Type B pancreatic cell (in vitro differentiated cells): ENCODE measurements at regions not wholly inside any gene's neighbourhood (a gene's known extent, or its start where the extent isn't known, plus 50 kb on each side); places are given as distances from the start of the nearest gene placed in this dataset.
A peak's percentile ranks its signal among the peaks of the same experiment; 100 is the strongest.

ENCODE experiments used
- DNase-seq: peaks from one replicate; pipeline ENCODE4 v3.0.0; 2021; ENCODE audit warnings: mixed read lengths; ENCODE audit not compliant: unreplicated experiment; ENCODE audit errors: extremely low spot score
- H3K27ac Mint-ChIP-seq: 2 replicates; pipeline ENCODE4 v1.8.0; 2021; ENCODE audit warnings: mild to moderate bottlenecking, mixed read lengths
- H3K27me3 Mint-ChIP-seq: 2 replicates; pipeline ENCODE4 v1.8.0; 2021; ENCODE audit warnings: mixed read lengths
- H3K36me3 Mint-ChIP-seq: 2 replicates; pipeline ENCODE4 v1.8.0; 2021; ENCODE audit warnings: mixed read lengths
- H3K4me1 Mint-ChIP-seq: one replicate; pipeline ENCODE4 v1.8.0; 2021; ENCODE audit warnings: mixed read lengths; ENCODE audit not compliant: unreplicated experiment
- H3K4me3 Mint-ChIP-seq: 2 replicates; pipeline ENCODE4 v1.8.0; 2021; ENCODE audit warnings: mild to moderate bottlenecking, mixed read lengths
- H3K9me3 Mint-ChIP-seq: 2 replicates; pipeline ENCODE4 v1.8.0; 2021; ENCODE audit warnings: mixed read lengths
- microRNA-seq: library from miRNA; unstranded; fragments of <30 nt; microRNA quantifications from one replicate; pipeline ENCODE4, GENCODE V29; 2020
- TF ChIP-seq, protein P1 (sequence below): fragments of 200-600 bp; sonication (generic); conservative IDR thresholded peaks from 2 replicates; pipeline ENCODE4 v1.5.0; 2021; ENCODE audit warnings: antibody characterized with exemption, mild to moderate bottlenecking

DNA sequence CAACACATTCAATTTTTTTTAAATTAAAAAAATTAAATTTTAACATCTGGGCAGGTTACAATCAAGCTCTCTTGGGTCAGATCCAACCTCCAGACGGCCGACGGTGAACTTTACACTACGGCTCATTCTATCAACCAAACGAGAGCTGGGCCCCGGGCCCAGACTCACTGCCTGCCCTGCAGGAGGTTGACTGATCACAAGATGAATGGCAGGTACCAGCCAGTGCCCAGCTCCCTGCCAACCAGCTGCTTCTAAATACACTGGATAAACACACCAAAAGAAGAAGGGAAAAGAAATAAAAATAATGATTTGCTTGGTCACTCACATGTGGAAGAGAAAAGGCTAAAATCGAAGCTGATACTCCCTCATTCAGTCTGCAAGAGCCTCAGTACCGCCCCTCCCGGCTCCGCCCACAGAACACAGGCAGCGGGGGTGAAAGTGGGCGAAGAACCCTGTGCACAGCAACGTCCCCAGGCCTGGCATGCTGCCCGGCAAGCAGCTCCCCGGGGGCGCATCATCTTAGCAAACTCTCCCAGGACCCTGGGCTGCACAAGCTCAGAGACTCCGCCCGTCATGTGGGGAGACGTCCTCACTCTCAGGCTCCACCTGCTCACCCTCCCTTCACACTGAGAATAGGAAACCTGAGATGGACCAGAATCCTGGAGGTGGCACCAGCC is 303.4 kb downstream of the SHANK2 start:
- TF ChIP-seq, protein P1, sequence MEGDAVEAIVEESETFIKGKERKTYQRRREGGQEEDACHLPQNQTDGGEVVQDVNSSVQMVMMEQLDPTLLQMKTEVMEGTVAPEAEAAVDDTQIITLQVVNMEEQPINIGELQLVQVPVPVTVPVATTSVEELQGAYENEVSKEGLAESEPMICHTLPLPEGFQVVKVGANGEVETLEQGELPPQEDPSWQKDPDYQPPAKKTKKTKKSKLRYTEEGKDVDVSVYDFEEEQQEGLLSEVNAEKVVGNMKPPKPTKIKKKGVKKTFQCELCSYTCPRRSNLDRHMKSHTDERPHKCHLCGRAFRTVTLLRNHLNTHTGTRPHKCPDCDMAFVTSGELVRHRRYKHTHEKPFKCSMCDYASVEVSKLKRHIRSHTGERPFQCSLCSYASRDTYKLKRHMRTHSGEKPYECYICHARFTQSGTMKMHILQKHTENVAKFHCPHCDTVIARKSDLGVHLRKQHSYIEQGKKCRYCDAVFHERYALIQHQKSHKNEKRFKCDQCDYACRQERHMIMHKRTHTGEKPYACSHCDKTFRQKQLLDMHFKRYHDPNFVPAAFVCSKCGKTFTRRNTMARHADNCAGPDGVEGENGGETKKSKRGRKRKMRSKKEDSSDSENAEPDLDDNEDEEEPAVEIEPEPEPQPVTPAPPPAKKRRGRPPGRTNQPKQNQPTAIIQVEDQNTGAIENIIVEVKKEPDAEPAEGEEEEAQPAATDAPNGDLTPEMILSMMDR = no peak
- no peak for DNase-seq
- no peak overlapping the region for H3K4me3 Mint-ChIP-seq
- peaks cover 13% of the 10 kb centered on the region for H3K36me3 Mint-ChIP-seq
- peaks cover 11% of the 10 kb centered on the region for H3K9me3 Mint-ChIP-seq
- H3K27me3 Mint-ChIP-seq = no peaks in the 10 kb centered on the region
- no peak overlapping the region for H3K27ac Mint-ChIP-seq
- H3K4me1 Mint-ChIP-seq = no peaks in the 10 kb centered on the region

DNA sequence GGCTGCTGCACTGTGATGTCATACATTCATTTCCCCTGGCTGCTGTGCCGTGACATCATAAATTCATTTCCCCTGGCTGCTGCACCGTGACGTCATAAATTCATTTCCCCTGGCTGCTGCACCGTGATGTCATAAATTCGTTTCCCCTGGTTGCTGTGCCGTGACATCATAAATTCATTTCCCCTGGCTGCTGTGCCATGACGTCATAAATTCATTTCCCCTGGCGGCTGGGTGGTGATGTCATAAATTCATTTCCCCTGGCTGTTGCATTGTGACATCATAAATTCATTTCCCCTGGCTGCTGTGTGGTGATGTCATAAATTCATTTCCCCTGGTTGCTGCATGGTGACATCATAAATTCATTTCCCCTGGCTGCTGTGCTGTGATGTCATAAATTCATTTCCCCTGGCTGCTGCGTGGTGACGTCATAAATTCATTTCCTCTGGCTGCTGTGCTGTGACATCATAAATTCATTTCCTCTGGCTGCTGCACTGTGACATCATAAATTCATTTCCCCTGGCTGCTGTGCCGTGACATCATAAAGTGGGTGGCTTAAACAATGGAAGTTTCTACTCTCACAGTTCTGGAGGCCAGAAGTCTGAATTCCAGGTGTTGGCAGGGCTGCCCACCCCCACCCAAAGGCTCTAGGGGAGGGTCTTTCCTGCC is 301.1 kb downstream of the SHANK2 start:
- Mint-ChIP-seq H3K27me3 (no peaks in the 10 kb centered on the region), H3K4me3 (no peak overlapping the region), H3K4me1 (no peaks in the 10 kb centered on the region), H3K9me3 (peaks cover 10% of the 10 kb centered on the region), H3K36me3 (peaks cover 13% of the 10 kb centered on the region), H3K27ac (no peak overlapping the region)
- TF ChIP-seq, protein P1 = no peak
- no peak for DNase-seq

DNA sequence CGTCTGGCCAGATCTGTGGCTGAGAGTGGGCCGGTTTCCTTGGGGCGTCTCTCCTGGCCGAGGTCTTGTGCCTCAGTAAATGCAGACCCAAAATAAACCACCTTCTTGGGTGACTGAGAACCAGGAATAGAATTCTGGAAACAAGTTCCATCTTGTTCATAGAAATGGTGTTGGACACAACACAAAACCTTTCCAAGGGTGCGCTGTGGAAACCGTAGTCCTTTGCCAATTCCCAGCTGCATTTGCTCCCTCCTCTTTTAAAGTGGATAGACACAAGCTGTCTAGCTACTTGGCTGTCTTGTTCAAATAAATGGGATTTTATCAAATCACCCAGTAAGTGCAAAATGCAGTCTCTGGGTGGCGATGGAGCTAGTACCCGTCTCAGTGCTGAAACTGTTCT is 300.2 kb downstream of the SHANK2 start:
- TF ChIP-seq, protein P1 = no peak
- no peaks in the 10 kb centered on the region for H3K27me3 Mint-ChIP-seq
- no peak overlapping the region for H3K4me3 Mint-ChIP-seq
- no peaks in the 10 kb centered on the region for H3K4me1 Mint-ChIP-seq
- no peak overlapping the region for H3K27ac Mint-ChIP-seq
- peaks cover 10% of the 10 kb centered on the region for H3K9me3 Mint-ChIP-seq
- H3K36me3 Mint-ChIP-seq = peaks cover 13% of the 10 kb centered on the region
- no peak for DNase-seq

DNA sequence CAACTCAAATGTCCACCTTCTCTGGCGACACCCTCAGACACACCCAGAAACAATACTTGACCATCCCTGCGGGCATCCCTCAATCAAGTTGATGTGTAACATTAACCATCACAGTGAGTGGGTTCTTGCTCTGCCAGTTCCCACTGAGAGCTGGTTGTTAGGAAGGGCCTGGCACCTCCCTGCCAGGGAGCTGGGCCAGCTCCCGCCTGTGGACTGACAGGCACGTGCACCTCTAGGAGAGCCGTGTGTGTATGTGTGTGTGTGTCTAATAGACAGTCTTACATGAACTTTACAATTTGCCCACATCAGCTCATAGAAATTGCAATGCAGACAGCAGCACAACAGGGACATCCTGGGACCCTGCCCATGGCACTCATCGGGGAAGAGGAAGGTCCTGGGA is 298.7 kb downstream of the SHANK2 start:
- no peak for DNase-seq
- no peaks in the 10 kb centered on the region for H3K4me1 Mint-ChIP-seq

DNA sequence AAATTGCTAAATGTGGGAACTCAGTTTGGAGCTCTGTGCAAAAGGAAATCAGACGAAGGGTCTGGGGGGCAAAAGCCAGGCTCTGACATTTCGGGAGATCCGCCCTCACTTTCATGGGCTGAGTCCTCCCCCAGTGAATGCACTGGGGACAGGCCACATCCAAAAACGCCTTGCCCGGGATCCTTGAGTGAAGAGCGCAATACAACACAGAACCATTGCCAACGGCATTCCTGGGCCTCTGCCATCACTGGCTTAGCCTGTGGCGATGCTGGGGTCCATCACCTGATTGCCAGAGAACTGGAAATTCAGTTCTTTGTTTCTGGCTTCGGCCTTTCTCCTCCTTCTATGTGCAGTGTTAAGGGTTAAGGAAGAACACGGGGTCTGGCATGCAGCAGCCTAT is 297.9 kb downstream of the SHANK2 start:
- no peak for DNase-seq
- Mint-ChIP-seq H3K4me3 (no peak overlapping the region), H3K27ac (no peak overlapping the region), H3K9me3 (peaks cover 6% of the 10 kb centered on the region), H3K4me1 (no peaks in the 10 kb centered on the region), H3K27me3 (no peaks in the 10 kb centered on the region), H3K36me3 (peaks cover 10% of the 10 kb centered on the region)
- TF ChIP-seq, protein P1 = no peak

More for the DNA sequence above, 298.7 kb downstream of the SHANK2 start:
- Mint-ChIP-seq H3K36me3 (peaks cover 10% of the 10 kb centered on the region), H3K9me3 (peaks cover 6% of the 10 kb centered on the region), H3K27me3 (no peaks in the 10 kb centered on the region), H3K4me3 (no peak overlapping the region), H3K27ac (no peak overlapping the region)
- TF ChIP-seq, protein P1 = no peak

Small RNAs in the stretch of these regions (microRNA-seq; reads per million reads assigned to microRNA genes)
- gene MIR3664 = 5.2 reads per million, percentile 19 among the genes with 10 or more reads in this experiment
